ENCODE measurements at regions not wholly inside any gene's neighbourhood (a gene's known extent, or its start where the extent isn't known, plus 50 kb on each side); places are given as distances from the start of the nearest gene placed in this dataset.

GRCh38 chr11:13869398-13869886 lies 93.1 kb upstream of the SPON1 start:
- DNase-seq, result no peak

- no peak for DNase-seq
Observed at GRCh38 chr11:13874597-13874996, 87.9 kb upstream of the SPON1 start.

- DNase-seq, result no peak
Observed at GRCh38 chr11:13875643-13876042, 86.9 kb upstream of the SPON1 start.

GRCh38 chr11:13876423-13876822 lies 86.1 kb upstream of the SPON1 start:
- no peak for DNase-seq

- no peak for DNase-seq
Observed at GRCh38 chr11:13878077-13878476, 84.4 kb upstream of the SPON1 start.

GRCh38 chr11:13880634-13881033 lies 81.9 kb upstream of the SPON1 start:
- DNase-seq, result no peak

GRCh38 chr11:13881226-13881905 lies 81.2 kb upstream of the SPON1 start:
- no peak for DNase-seq

GRCh38 chr11:13883042-13883441 lies 79.5 kb upstream of the SPON1 start:
- DNase-seq, result no peak

- DNase-seq, result no peak
Observed at GRCh38 chr11:13883589-13883988, 78.9 kb upstream of the SPON1 start.

GRCh38 chr11:13884158-13884799 lies 78.2 kb upstream of the SPON1 start:
- no peak for DNase-seq

- DNase-seq, result no peak
Observed at GRCh38 chr11:13885083-13885482, 77.4 kb upstream of the SPON1 start.

- peak in 10 of 56 donors; percentile 1 to 49 (median 18) for DNase-seq
Observed at GRCh38 chr11:13889552-13890249, 72.8 kb upstream of the SPON1 start.

GRCh38 chr11:13891911-13892310 lies 70.6 kb upstream of the SPON1 start:
- DNase-seq, result no peak

- no peak for DNase-seq
Observed at GRCh38 chr11:13896175-13896980, 66.1 kb upstream of the SPON1 start.

- no peak for DNase-seq
Observed at GRCh38 chr11:13896981-13897353, 65.6 kb upstream of the SPON1 start.

GRCh38 chr11:13897646-13898276 lies 64.8 kb upstream of the SPON1 start:
- no peak for DNase-seq

- DNase-seq, result no peak
Observed at GRCh38 chr11:13899603-13900002, 62.9 kb upstream of the SPON1 start.

GRCh38 chr11:13902523-13902922 lies 60.0 kb upstream of the SPON1 start:
- DNase-seq, result no peak

GRCh38 chr11:13905137-13905781 lies 57.3 kb upstream of the SPON1 start:
- DNase-seq, result no peak

GRCh38 chr11:13907678-13908077 lies 54.8 kb upstream of the SPON1 start:
- DNase-seq, result no peak

GRCh38 chr11:13908535-13908934 lies 54.0 kb upstream of the SPON1 start:
- no peak for DNase-seq
